OCI-LY1 (cell line): ENCODE measurements at regions not wholly inside any gene's neighbourhood (a gene's known extent, or its start where the extent isn't known, plus 50 kb on each side); places are given as distances from the start of the nearest gene placed in this dataset.

Source experiments
- EZH2 ChIP-seq: fragments of 200-600 bp; sonication (generic), shearing (Covaris generic); IDR thresholded peaks from 2 replicates; pipeline ENCODE4 v1.8.0; 2017; ENCODE audit warnings: borderline replicate concordance, mixed run types, mild to moderate bottlenecking, antibody characterized with exemption, low read length, moderate library complexity, mixed read lengths
- TF ChIP-seq, protein P1 (sequence below): fragments of 200-600 bp; sonication (generic), shearing (Covaris generic); IDR thresholded peaks from 2 replicates; pipeline ENCODE4 v1.5.1; 2017; ENCODE audit warnings: mild to moderate bottlenecking, antibody characterized with exemption, low read length, moderate library complexity, mixed read lengths

DNA sequence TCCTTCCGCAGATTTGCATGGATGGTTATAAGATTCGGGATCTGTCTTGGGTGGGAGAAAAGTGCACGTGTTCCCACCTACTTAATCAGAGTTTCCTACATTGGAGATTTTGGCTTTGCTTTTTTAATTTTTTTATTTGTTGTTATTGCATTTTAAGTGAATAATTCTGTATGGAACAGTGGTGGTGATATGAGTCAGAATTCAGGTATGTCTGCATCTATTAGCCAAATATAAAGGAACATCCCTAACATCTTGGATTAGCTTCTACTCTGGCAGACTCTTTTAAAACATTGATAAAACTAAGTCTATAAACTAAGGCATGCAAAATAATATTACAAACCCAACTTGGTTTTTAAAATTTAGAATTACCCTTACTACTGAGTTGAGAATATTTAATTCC, 659.8 kb upstream of the EPHA5 start:
- TF ChIP-seq, protein P1, sequence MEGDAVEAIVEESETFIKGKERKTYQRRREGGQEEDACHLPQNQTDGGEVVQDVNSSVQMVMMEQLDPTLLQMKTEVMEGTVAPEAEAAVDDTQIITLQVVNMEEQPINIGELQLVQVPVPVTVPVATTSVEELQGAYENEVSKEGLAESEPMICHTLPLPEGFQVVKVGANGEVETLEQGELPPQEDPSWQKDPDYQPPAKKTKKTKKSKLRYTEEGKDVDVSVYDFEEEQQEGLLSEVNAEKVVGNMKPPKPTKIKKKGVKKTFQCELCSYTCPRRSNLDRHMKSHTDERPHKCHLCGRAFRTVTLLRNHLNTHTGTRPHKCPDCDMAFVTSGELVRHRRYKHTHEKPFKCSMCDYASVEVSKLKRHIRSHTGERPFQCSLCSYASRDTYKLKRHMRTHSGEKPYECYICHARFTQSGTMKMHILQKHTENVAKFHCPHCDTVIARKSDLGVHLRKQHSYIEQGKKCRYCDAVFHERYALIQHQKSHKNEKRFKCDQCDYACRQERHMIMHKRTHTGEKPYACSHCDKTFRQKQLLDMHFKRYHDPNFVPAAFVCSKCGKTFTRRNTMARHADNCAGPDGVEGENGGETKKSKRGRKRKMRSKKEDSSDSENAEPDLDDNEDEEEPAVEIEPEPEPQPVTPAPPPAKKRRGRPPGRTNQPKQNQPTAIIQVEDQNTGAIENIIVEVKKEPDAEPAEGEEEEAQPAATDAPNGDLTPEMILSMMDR = no peak
- no peak for TF ChIP-seq EZH2
